ENCODE measurements at regions not wholly inside any gene's neighbourhood (a gene's known extent, or its start where the extent isn't known, plus 50 kb on each side); places are given as distances from the start of the nearest gene placed in this dataset.
"Not testable (repeated sequence)": the region's sequence is repeated elsewhere in the genome, so short reads cannot be mapped to it uniquely, and the experiment has no call there.

DNA sequence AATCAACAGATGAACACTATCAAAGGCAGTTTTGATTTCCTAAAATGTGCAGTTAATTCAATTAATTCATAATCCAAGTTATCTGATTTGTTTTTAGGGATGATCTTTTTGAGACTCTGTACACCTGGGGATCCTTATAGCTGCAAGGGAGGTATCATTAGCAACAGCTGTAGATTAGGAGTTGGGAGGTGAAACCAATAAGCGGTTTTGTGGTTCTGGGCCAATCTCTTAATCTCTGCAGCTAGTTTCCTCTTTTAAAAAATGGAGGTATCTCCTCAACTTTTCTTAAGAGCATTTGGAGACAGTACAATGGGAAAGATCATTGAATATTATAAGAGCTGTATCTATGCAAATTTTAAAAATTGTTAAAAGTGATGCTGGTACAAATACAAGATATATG lies 126.0 kb downstream of the MC4R start:
- H3K4me3 Mint-ChIP-seq: no peak overlapping the region
- no peaks in the 10 kb centered on the region for H3K9me3 Mint-ChIP-seq
- no peak for DNase-seq (ENCODE audit: low spot score)
- no peaks in the 10 kb centered on the region for H3K36me3 Mint-ChIP-seq (ENCODE audit: low read depth)
- no peak overlapping the region for H3K27ac Mint-ChIP-seq
- intact Hi-C loops (cut with micrococcal nuclease): no loop called here
- H3K27me3 Mint-ChIP-seq (ENCODE audit: insufficient read depth): no peaks in the 10 kb centered on the region
- no peaks in the 10 kb centered on the region for H3K4me1 Mint-ChIP-seq (ENCODE audit: low read depth)

- Mint-ChIP-seq H3K27me3 (ENCODE audit: insufficient read depth) (no peaks in the 10 kb centered on the region), H3K9me3 (no peaks in the 10 kb centered on the region), H3K4me3 (no peak overlapping the region), H3K27ac (no peak overlapping the region), H3K4me1 (ENCODE audit: low read depth) (no peaks in the 10 kb centered on the region), H3K36me3 (ENCODE audit: low read depth) (no peaks in the 10 kb centered on the region)
- intact Hi-C loops (cut with micrococcal nuclease): no loop called here
- no peak for DNase-seq (ENCODE audit: low spot score)
These were observed 127.5 kb downstream of the MC4R start for GRCh38 chr18:60245096-60245495.

GRCh38 chr18:60239024-60239710 lies 133.4 kb downstream of the MC4R start:
- intact Hi-C loops (cut with micrococcal nuclease); H3K9me3 Mint-ChIP-seq; H3K27ac Mint-ChIP-seq; H3K4me1 Mint-ChIP-seq (ENCODE audit: low read depth); H3K36me3 Mint-ChIP-seq (ENCODE audit: low read depth); DNase-seq (ENCODE audit: low spot score); H3K4me3 Mint-ChIP-seq; H3K27me3 Mint-ChIP-seq (ENCODE audit: insufficient read depth): not testable (repeated sequence)

DNA sequence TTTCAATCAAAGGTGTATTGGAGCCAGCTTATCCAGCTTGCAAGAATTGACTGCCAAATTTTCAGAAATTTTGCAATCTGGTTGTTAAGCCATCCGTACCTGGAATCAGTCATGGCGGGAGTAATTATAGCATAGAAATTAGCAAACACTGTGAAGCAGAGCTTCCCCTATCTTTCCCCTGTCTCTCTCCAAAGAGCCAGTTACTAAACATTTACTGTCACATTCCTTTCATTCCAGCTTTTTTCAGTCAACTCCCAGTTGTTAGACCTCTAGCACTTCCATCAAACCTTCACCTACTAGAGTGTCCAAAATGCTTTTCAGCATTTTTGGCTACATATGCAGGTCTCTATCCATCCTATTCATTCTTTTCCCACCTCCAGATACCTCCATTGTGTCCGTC lies 137.4 kb downstream of the MC4R start:
- Mint-ChIP-seq H3K4me3 (no peak overlapping the region), H3K36me3 (ENCODE audit: low read depth) (no peaks in the 10 kb centered on the region), H3K27ac (no peak overlapping the region), H3K9me3 (no peaks in the 10 kb centered on the region), H3K4me1 (ENCODE audit: low read depth) (no peaks in the 10 kb centered on the region), H3K27me3 (ENCODE audit: insufficient read depth) (no peaks in the 10 kb centered on the region)
- DNase-seq (ENCODE audit: low spot score): no peak
- intact Hi-C loops (cut with micrococcal nuclease): no loop called here

DNA sequence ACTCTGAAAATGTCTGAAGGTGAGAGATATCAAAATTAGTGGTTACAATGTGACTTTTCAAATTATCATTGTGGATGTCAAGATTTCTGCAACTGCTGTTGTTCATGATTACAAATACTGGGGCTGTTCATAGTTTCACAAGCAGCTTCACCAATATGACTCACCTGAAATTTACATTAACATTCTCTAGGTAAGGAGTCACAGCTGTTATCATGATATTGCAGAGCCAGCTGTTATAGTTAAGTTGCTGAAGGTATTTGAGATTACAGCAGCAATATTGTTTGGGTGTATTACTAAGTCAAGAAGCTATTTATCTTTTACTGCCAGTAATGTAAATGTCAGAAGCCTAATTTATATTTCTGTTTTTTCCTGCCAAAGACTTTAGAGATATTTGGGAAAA lies 140.0 kb downstream of the MC4R start:
- H3K9me3 Mint-ChIP-seq: no peaks in the 10 kb centered on the region
- DNase-seq (ENCODE audit: low spot score): no peak
- no peaks in the 10 kb centered on the region for H3K36me3 Mint-ChIP-seq (ENCODE audit: low read depth)
- intact Hi-C loops (cut with micrococcal nuclease): no loop called here
- H3K4me1 Mint-ChIP-seq (ENCODE audit: low read depth): no peaks in the 10 kb centered on the region
- no peaks in the 10 kb centered on the region for H3K27me3 Mint-ChIP-seq (ENCODE audit: insufficient read depth)
- no peak overlapping the region for H3K27ac Mint-ChIP-seq
- H3K4me3 Mint-ChIP-seq: no peak overlapping the region

DNA sequence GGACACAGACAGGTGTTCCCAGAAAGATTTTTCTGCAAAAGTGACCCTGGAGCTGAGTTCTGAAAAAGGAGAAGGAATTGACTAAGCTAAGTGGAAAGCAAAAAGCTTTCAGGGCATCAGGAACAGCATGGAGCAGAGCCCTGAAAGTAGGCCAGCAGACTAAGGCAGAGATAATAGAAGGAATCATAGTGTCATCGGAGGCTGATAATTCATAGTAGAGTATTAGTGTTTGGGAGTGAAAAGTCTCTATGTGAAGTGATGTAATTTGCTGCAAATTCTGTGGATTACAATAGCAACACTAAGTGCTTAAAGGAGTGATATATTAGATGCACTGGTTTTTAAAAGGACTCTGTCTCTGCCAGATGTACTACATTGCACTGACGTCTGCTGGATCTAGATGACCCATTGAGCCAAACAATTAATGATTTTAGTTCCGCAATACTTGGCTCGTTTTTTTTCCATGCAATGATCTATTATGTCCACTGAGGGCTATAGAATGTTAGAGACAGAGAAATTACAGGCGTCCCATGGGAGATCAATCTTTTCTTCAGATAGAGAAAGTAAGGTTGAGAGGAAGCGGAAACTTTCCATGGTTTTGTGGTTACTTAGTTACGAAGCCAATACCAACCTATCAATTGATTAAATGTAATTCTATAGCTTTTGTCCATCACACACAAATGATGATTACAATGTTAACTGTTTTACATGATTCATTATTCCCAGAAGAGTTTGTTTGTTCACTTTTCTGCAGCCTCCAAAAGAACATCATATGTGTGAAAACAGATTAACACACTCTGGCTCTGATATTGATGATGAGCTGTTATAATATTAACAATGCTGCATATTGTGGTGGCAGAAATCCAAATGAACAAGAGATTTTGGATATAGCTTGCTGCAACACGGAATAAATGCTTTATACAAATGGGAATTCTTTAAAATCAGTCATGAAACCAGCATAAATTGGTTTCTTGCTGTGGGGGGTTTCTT lies 143.7 kb downstream of the MC4R start:
- no peak overlapping the region for H3K4me3 Mint-ChIP-seq
- H3K4me1 Mint-ChIP-seq (ENCODE audit: low read depth): no peaks in the 10 kb centered on the region
- no peak for DNase-seq (ENCODE audit: low spot score)
- no peaks in the 10 kb centered on the region for H3K27me3 Mint-ChIP-seq (ENCODE audit: insufficient read depth)
- intact Hi-C loops (cut with micrococcal nuclease): no loop called here
- no peaks in the 10 kb centered on the region for H3K9me3 Mint-ChIP-seq
- no peaks in the 10 kb centered on the region for H3K36me3 Mint-ChIP-seq (ENCODE audit: low read depth)
- no peak overlapping the region for H3K27ac Mint-ChIP-seq

- no peaks in the 10 kb centered on the region for H3K27me3 Mint-ChIP-seq (ENCODE audit: insufficient read depth)
- no peaks in the 10 kb centered on the region for H3K4me1 Mint-ChIP-seq (ENCODE audit: low read depth)
- H3K9me3 Mint-ChIP-seq: no peaks in the 10 kb centered on the region
- intact Hi-C loops (cut with micrococcal nuclease): no loop called here
- DNase-seq (ENCODE audit: low spot score): no peak
- H3K36me3 Mint-ChIP-seq (ENCODE audit: low read depth): no peaks in the 10 kb centered on the region
- H3K4me3 Mint-ChIP-seq: no peak overlapping the region
- H3K27ac Mint-ChIP-seq: no peak overlapping the region
These were observed 157.1 kb downstream of the MC4R start for GRCh38 chr18:60215432-60215831.

GRCh38 chr18:60209042-60209441 lies 163.5 kb downstream of the MC4R start:
- Mint-ChIP-seq H3K27me3 (ENCODE audit: insufficient read depth) (peaks cover 2% of the 10 kb centered on the region), H3K4me3 (no peak overlapping the region), H3K27ac (no peak overlapping the region), H3K4me1 (ENCODE audit: low read depth) (no peaks in the 10 kb centered on the region), H3K36me3 (ENCODE audit: low read depth) (no peaks in the 10 kb centered on the region), H3K9me3 (no peaks in the 10 kb centered on the region)
- intact Hi-C loops (cut with micrococcal nuclease): no loop called here
- no peak for DNase-seq (ENCODE audit: low spot score)

- no peak overlapping the region for H3K27ac Mint-ChIP-seq
- no peak for DNase-seq (ENCODE audit: low spot score)
- H3K27me3 Mint-ChIP-seq (ENCODE audit: insufficient read depth): no peaks in the 10 kb centered on the region
- intact Hi-C loops (cut with micrococcal nuclease): no loop called here
- no peaks in the 10 kb centered on the region for H3K9me3 Mint-ChIP-seq
- no peaks in the 10 kb centered on the region for H3K36me3 Mint-ChIP-seq (ENCODE audit: low read depth)
- H3K4me3 Mint-ChIP-seq: no peak overlapping the region
- H3K4me1 Mint-ChIP-seq (ENCODE audit: low read depth): no peaks in the 10 kb centered on the region
These were observed 169.9 kb downstream of the MC4R start for GRCh38 chr18:60202708-60203107.

- Mint-ChIP-seq H3K9me3 (no peaks in the 10 kb centered on the region), H3K4me1 (ENCODE audit: low read depth) (no peaks in the 10 kb centered on the region), H3K4me3 (no peak overlapping the region), H3K27ac (no peak overlapping the region), H3K27me3 (ENCODE audit: insufficient read depth) (no peaks in the 10 kb centered on the region), H3K36me3 (ENCODE audit: low read depth) (no peaks in the 10 kb centered on the region)
- intact Hi-C loops (cut with micrococcal nuclease): no loop called here
- DNase-seq (ENCODE audit: low spot score): no peak
These were observed 172.0 kb downstream of the MC4R start for GRCh38 chr18:60200558-60200957.

GRCh38 chr18:60199505-60199904 lies 173.1 kb downstream of the MC4R start:
- intact Hi-C loops (cut with micrococcal nuclease): no loop called here
- Mint-ChIP-seq H3K27me3 (ENCODE audit: insufficient read depth) (no peaks in the 10 kb centered on the region), H3K4me1 (ENCODE audit: low read depth) (no peaks in the 10 kb centered on the region), H3K9me3 (no peaks in the 10 kb centered on the region), H3K36me3 (ENCODE audit: low read depth) (no peaks in the 10 kb centered on the region), H3K4me3 (no peak overlapping the region), H3K27ac (no peak overlapping the region)
- no peak for DNase-seq (ENCODE audit: low spot score)

DNA sequence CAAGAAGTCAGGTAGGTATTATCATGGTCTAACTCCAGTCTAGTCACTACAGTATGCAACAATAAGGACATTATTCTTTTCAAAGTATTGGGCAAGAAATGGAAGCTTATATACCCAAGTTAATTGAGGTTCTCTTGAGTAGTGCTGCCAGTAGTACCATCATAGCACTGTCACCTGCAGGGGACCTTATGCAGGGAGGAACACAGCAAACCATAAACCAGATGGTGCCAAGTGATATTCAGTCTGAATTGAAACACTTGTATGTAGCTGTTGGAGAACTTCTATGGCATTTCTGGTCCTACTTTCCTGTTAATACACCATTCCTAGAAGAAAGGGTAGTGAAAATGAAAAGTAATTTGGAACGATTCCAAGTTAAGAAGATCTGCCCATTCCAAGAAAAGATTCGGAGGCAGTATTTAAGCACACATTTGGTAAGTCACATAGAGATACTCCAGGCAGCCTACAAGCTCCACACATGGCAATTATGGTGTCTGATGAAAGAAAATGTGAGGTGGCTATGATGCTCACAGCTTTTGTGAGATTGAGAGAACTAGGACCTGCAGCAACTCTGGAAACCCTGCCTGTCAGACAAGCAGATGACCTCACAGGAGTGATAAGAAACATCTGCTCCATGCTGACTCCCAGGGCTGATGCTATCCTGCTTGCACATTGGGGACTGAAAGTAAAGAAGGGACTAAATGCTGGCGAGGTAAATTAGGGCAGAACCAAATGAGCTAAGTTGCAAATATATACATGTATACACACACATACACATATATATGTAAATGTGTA lies 174.7 kb downstream of the MC4R start:
- Mint-ChIP-seq H3K27ac (no peak overlapping the region), H3K4me3 (no peak overlapping the region), H3K4me1 (ENCODE audit: low read depth) (no peaks in the 10 kb centered on the region), H3K27me3 (ENCODE audit: insufficient read depth) (no peaks in the 10 kb centered on the region), H3K9me3 (no peaks in the 10 kb centered on the region), H3K36me3 (ENCODE audit: low read depth) (no peaks in the 10 kb centered on the region)
- intact Hi-C loops (cut with micrococcal nuclease): no loop called here
- no peak for DNase-seq (ENCODE audit: low spot score)
